WTC11 (cell line): ENCODE measurements at regions not wholly inside any gene's neighbourhood (a gene's known extent, or its start where the extent isn't known, plus 50 kb on each side); places are given as distances from the start of the nearest gene placed in this dataset.

ENCODE experiments used
- ATAC-seq: fragments of 200-7000 bp; cut with Tn5 transposase; 2 replicates; pipeline ENCODE4 v1.10.0; 2021; ENCODE audit warnings: mild to moderate bottlenecking, moderate library complexity
- CTCF ChIA-PET: fragments of 300-600 bp; sonication (Branson Sonifier 250); formaldehyde crosslinking; loops from one replicate; lab custom pipeline; 2021; ENCODE audit warnings: antibody characterized with exemption; lab: Charles Lee
- POLR2A ChIA-PET: fragments of 350-600 bp; sonication (Branson Sonifier 250); formaldehyde crosslinking; loops from one replicate; lab custom pipeline; 2021; ENCODE audit warnings: antibody characterized with exemption; lab: Charles Lee
- DNase-seq: peaks from one replicate; pipeline ENCODE4 v3.0.0; 2021; ENCODE audit warnings: low spot score
- H3K27ac Mint-ChIP-seq: 2 replicates; pipeline ENCODE4 v1.8.0; 2021; ENCODE audit warnings: mixed read lengths
- H3K27me3 Mint-ChIP-seq: 2 replicates; pipeline ENCODE4 v1.8.0; 2021; ENCODE audit warnings: low read depth, mild to moderate bottlenecking, moderate library complexity, mixed read lengths
- H3K36me3 Mint-ChIP-seq: 2 replicates; pipeline ENCODE4 v1.8.0; 2021; ENCODE audit warnings: mixed read lengths
- H3K4me1 Mint-ChIP-seq: 2 replicates; pipeline ENCODE4 v1.8.0; 2022; ENCODE audit warnings: mixed read lengths
- H3K4me3 Mint-ChIP-seq: 2 replicates; pipeline ENCODE4 v1.8.0; 2021; ENCODE audit warnings: mild to moderate bottlenecking, moderate library complexity, mixed read lengths
- H3K9me3 Mint-ChIP-seq: 2 replicates; pipeline ENCODE4 v1.8.0; 2021; ENCODE audit warnings: mixed read lengths
- ATF2 ChIP-seq: sonication (generic); formaldehyde crosslinking; IDR thresholded peaks from 2 replicates; pipeline ENCODE4 v1.8.1; 2022; ENCODE audit warnings: low read depth, missing genetic modification reagents, borderline replicate concordance
- ATF3 ChIP-seq: sonication (generic); formaldehyde crosslinking; conservative IDR thresholded peaks from 2 replicates; pipeline ENCODE4 v1.8.1; 2022; ENCODE audit warnings: mild to moderate bottlenecking, missing genetic modification reagents
- ATF6 ChIP-seq: sonication (generic); formaldehyde crosslinking; IDR thresholded peaks from 2 replicates; pipeline ENCODE4 v1.8.1; 2023; ENCODE audit warnings: mild to moderate bottlenecking, missing genetic modification reagents
- ETV6 ChIP-seq: sonication (generic); formaldehyde crosslinking; IDR thresholded peaks from 2 replicates; pipeline ENCODE4 v1.8.1; 2022; ENCODE audit warnings: mild to moderate bottlenecking, missing genetic modification reagents
- FOXP4 ChIP-seq: sonication (generic); formaldehyde crosslinking; IDR thresholded peaks from 2 replicates; pipeline ENCODE4 v1.8.0; 2022; ENCODE audit warnings: mild to moderate bottlenecking, missing genetic modification reagents
- GTF2I ChIP-seq: fragments of 250-450 bp; sonication (Bioruptor Pico); conservative IDR thresholded peaks from 2 replicates; pipeline ENCODE4 v1.4.0; 2021; ENCODE audit warnings: mild to moderate bottlenecking
- IRF1 ChIP-seq: sonication (generic); formaldehyde crosslinking; IDR thresholded peaks from 2 replicates; pipeline ENCODE4 v1.8.0; 2023; ENCODE audit warnings: missing genetic modification reagents
- IRF2 ChIP-seq: sonication (generic); formaldehyde crosslinking; IDR thresholded peaks from 2 replicates; pipeline ENCODE4 v1.8.0; 2022; ENCODE audit warnings: low read depth, missing genetic modification reagents, borderline replicate concordance
- KAT7 ChIP-seq: sonication (generic); formaldehyde crosslinking; IDR thresholded peaks from 2 replicates; pipeline ENCODE4 v1.8.1; 2023; ENCODE audit warnings: missing genetic modification reagents, mild to moderate bottlenecking, borderline replicate concordance
- MAX ChIP-seq: sonication (generic); formaldehyde crosslinking; IDR thresholded peaks from 2 replicates; pipeline ENCODE4 v1.8.0; 2022; ENCODE audit warnings: mild to moderate bottlenecking, missing genetic modification reagents
- MYBL2 ChIP-seq: sonication (generic); formaldehyde crosslinking; IDR thresholded peaks from 2 replicates; pipeline ENCODE4 v1.8.1; 2023; ENCODE audit warnings: mild to moderate bottlenecking, moderate library complexity, missing genetic modification reagents
- USF2 ChIP-seq: sonication (generic); formaldehyde crosslinking; IDR thresholded peaks from 2 replicates; pipeline ENCODE4 v1.8.1; 2023; ENCODE audit warnings: mild to moderate bottlenecking, missing genetic modification reagents, moderate library complexity

GRCh38 chr1:4307468-4307845, 347.0 kb upstream of the AJAP1 start (continued):
- TF ChIP-seq FOXP4 (CRISPR knock-in tag) = no peak
- no peak for TF ChIP-seq IRF2
- TF ChIP-seq IRF1 (CRISPR knock-in tag) = no peak
- TF ChIP-seq ATF3 (CRISPR knock-in tag) = no peak
- no peak for TF ChIP-seq KAT7 (CRISPR knock-in tag)
- TF ChIP-seq ETV6 (CRISPR knock-in tag) = no peak

- no peak for DNase-seq
- no peak overlapping the region for H3K27ac Mint-ChIP-seq
- no peak overlapping the region for H3K4me3 Mint-ChIP-seq
- peaks cover 69% of the 10 kb centered on the region for H3K9me3 Mint-ChIP-seq
- H3K27me3 Mint-ChIP-seq = peaks cover 8% of the 10 kb centered on the region
- H3K36me3 Mint-ChIP-seq = peaks cover 75% of the 10 kb centered on the region
- TF ChIP-seq MYBL2 (CRISPR knock-in tag) = no peak
- POLR2A ChIA-PET = no interaction called here
- no peak for ATAC-seq
- CTCF ChIA-PET = no interaction called here
- no peaks in the 10 kb centered on the region for H3K4me1 Mint-ChIP-seq
Measured at GRCh38 chr1:4307911-4308545, 346.4 kb upstream of the AJAP1 start.

GRCh38 chr1:4308806-4309205, 345.6 kb upstream of the AJAP1 start:
- peaks cover 70% of the 10 kb centered on the region for H3K9me3 Mint-ChIP-seq

More at GRCh38 chr1:4308806-4309205, 345.6 kb upstream of the AJAP1 start:
- TF ChIP-seq MAX (CRISPR knock-in tag) (no peak), USF2 (CRISPR knock-in tag) (no peak), GTF2I (CRISPR knock-in tag) (no peak), ATF2 (CRISPR knock-in tag) (no peak), ATF6 (CRISPR knock-in tag) (no peak)
- DNase-seq (no peak), ATAC-seq (no peak)
- ChIA-PET POLR2A (no interaction called here), CTCF (no interaction called here)
- H3K4me1 Mint-ChIP-seq = no peaks in the 10 kb centered on the region
- H3K4me3 Mint-ChIP-seq = no peak overlapping the region
- peaks cover 78% of the 10 kb centered on the region for H3K36me3 Mint-ChIP-seq
- H3K27ac Mint-ChIP-seq = no peak overlapping the region
- H3K27me3 Mint-ChIP-seq = peaks cover 8% of the 10 kb centered on the region
